Peyer's patch (tissue), 4 donors: ENCODE measurements at regions not wholly inside any gene's neighbourhood (a gene's known extent, or its start where the extent isn't known, plus 50 kb on each side); places are given as distances from the start of the nearest gene placed in this dataset.
"Not testable (repeated sequence)": the region's sequence is repeated elsewhere in the genome, so short reads cannot be mapped to it uniquely, and the experiment has no call there.

Source experiments
- POLR2A ChIP-seq, 2 donors: fragments of 450-650 bp; IDR thresholded peaks; one replicate each; pipeline ENCODE4 v1.5.1; 2017; ENCODE audit warnings: antibody characterized with exemption in 2 of 2, mild to moderate bottlenecking in 2 of 2, moderate library complexity in 2 of 2
- TF ChIP-seq, protein P1 (sequence below), 6 experiments: fragments of 450-650 bp in 4 of 6; fragments of 200-600 bp in 2 of 6; sonication (generic) in 1 of 6; IDR thresholded peaks; one replicate each; pipeline ENCODE4 v1.5.1; 2017 to 2019; ENCODE audit warnings: antibody characterized with exemption in 6 of 6, mild to moderate bottlenecking in 3 of 6, moderate library complexity in 1 of 6

DNA sequence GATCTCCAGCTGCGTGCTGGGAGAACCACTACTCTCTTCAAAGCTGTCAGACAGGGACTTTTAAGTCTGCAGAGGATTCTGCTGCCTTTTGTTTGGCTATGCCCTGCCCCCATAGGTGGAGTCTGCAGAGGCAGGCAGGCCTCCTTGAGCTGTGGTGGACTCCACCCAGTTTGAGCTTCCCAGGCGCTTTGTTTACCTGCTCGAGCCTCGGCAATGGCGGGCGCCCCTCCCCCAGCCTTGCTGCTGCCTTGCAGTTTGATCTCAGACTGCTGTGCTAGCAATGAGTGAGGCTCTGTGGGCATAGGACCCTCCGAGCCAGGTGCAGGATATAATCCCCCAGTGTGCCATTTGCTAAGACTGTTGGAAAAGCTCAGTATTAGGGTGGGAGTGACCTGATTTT is 149.5 kb downstream of the KIF4B start:
- TF ChIP-seq, protein P1, sequence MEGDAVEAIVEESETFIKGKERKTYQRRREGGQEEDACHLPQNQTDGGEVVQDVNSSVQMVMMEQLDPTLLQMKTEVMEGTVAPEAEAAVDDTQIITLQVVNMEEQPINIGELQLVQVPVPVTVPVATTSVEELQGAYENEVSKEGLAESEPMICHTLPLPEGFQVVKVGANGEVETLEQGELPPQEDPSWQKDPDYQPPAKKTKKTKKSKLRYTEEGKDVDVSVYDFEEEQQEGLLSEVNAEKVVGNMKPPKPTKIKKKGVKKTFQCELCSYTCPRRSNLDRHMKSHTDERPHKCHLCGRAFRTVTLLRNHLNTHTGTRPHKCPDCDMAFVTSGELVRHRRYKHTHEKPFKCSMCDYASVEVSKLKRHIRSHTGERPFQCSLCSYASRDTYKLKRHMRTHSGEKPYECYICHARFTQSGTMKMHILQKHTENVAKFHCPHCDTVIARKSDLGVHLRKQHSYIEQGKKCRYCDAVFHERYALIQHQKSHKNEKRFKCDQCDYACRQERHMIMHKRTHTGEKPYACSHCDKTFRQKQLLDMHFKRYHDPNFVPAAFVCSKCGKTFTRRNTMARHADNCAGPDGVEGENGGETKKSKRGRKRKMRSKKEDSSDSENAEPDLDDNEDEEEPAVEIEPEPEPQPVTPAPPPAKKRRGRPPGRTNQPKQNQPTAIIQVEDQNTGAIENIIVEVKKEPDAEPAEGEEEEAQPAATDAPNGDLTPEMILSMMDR (IDR thresholded peaks at IDR 0.05), result not testable (repeated sequence)
- not testable (repeated sequence) for TF ChIP-seq POLR2A (IDR thresholded peaks at IDR 0.05)
